Aorta (tissue), 5 donors: ENCODE measurements at regions not wholly inside any gene's neighbourhood (a gene's known extent, or its start where the extent isn't known, plus 50 kb on each side); places are given as distances from the start of the nearest gene placed in this dataset.

Source experiments
- ATAC-seq: fragments of 200-7000 bp; cut with Tn5 transposase; one replicate; pipeline ENCODE4 v1.9.1; 2022; ENCODE audit warnings: moderate library complexity; ENCODE audit not compliant: low FRiP score
- DNase-seq, 2 donors: peaks; one replicate each; pipeline ENCODE4 v3.0.0-alpha.2; 2020
- H3K27ac ChIP-seq, 2 donors: one replicate each; pipeline ENCODE4 v1.5.1; 2013; ENCODE audit warnings: low read length in 2 of 2, mild to moderate bottlenecking in 2 of 2, moderate library complexity in 2 of 2, control low read depth in 1 of 2, inconsistent platforms in 1 of 2, low read depth in 1 of 2
- H3K27me3 ChIP-seq, 2 donors: one replicate each; pipeline ENCODE4 v1.6.1; 2013; ENCODE audit warnings: control low read depth in 1 of 2, low read length in 1 of 2, mild to moderate bottlenecking in 1 of 2, moderate library complexity in 1 of 2; ENCODE audit not compliant: insufficient read depth in 2 of 2, control insufficient read depth in 1 of 2
- H3K36me3 ChIP-seq, 2 donors: one replicate each; pipeline ENCODE4 v1.6.1; 2013; ENCODE audit warnings: control low read depth in 1 of 2, low read length in 1 of 2, mild to moderate bottlenecking in 1 of 2; ENCODE audit not compliant: insufficient read depth in 2 of 2, control insufficient read depth in 1 of 2
- H3K4me1 ChIP-seq, 2 donors: one replicate each; pipeline ENCODE4 v1.6.1; 2013; ENCODE audit warnings: low read length in 2 of 2, control low read depth in 1 of 2, mild to moderate bottlenecking in 1 of 2, moderate library complexity in 1 of 2; ENCODE audit not compliant: insufficient read depth in 2 of 2, control insufficient read depth in 1 of 2
- H3K4me3 ChIP-seq, 2 donors: one replicate each; pipeline ENCODE4 v1.5.1; 2013; ENCODE audit warnings: low read length in 2 of 2, control low read depth in 1 of 2, mild to moderate bottlenecking in 1 of 2
- H3K9me3 ChIP-seq: one replicate; pipeline ENCODE4 v1.6.1; 2013; ENCODE audit warnings: mild to moderate bottlenecking, low read length; ENCODE audit not compliant: control insufficient read depth
- WGBS, 2 donors: extraction: QIAGEN DNeasy Blood & Tissue Kit; methylation state at CpG; one replicate each; pipeline ENCODE4 v1.1.7; 2013; 5-methylcytosine and 5-hydroxymethylcytosine counted together
- intact Hi-C, 2 donors: fragments of 100-400 bp; cut with DNase I; formaldehyde crosslinking; loops; one replicate each; pipeline versions ENCODE4 v1.14.2 to v1.15.0; 2022
- donor health status: healthy with polysubstance abuse.
- donor health status: Bipolar disorder and iron deficiency.
- donor health status: DM: no; HTN: no; CAD: no.
- donor health status: DM: no; HTN: no; CAD: no.
- donor health status: DM: yes; HTN: yes; CAD: no.

DNA sequence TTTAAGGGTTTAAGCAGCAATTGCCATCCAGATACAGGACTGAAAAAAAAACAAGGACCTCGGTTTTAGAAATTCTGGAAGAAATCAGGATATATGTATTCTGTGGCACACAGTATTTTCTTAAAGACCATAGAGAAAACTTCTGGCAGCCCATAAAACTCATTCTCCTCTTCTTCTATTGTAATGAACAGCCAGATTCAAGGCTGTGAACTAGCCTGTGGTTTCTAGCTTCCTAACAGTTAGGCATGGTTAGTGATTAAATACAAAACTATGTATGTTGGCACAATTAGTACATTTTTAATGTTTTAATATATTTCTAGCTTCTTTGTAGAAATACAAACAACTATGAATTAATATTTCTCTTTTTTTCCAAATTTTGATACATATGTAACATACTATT lies 555.7 kb downstream of the DSC3 start:
- intact Hi-C loops: no loop called here
- Histone ChIP-seq H3K36me3 (no peaks in the 10 kb centered on the region), H3K4me1 (no peaks in the 10 kb centered on the region), H3K27me3 (no peaks in the 10 kb centered on the region), H3K9me3 (no peaks in the 10 kb centered on the region), H3K4me3 (no peak overlapping the region), H3K27ac (no peak overlapping the region)
- 3 to 6% methylated on average over 1 of the region's 1 CpG for WGBS, 2 donors
- DNase-seq: no peak
- ATAC-seq: no peak

DNA sequence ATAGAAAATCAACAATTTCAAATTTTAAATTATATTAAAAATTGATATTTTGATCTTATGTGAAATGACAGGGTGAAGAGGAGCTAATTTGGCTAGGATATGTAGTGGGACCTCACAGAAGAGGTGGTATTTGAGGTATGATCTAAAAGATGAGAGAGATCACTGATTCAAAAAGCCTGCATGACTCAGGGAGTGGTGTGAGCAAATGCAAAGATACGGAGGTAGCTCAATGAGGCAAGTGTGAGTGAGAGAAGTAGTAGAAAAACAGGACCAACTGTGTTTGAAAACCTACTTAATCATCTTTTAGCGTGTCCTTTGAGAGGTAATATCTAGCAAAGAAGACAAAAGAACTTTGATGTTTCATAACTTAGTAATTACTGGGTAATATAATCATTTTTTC lies 557.5 kb downstream of the DSC3 start:
- DNase-seq (no peak), ATAC-seq (no peak)
- Histone ChIP-seq H3K36me3 (no peaks in the 10 kb centered on the region), H3K27me3 (no peaks in the 10 kb centered on the region), H3K4me3 (no peak overlapping the region), H3K4me1 (no peaks in the 10 kb centered on the region), H3K27ac (no peak overlapping the region), H3K9me3 (no peaks in the 10 kb centered on the region)
- intact Hi-C loops: no loop called here
- WGBS, 2 donors: 80 to 88% methylated on average over 2 of the region's 2 CpGs

DNA sequence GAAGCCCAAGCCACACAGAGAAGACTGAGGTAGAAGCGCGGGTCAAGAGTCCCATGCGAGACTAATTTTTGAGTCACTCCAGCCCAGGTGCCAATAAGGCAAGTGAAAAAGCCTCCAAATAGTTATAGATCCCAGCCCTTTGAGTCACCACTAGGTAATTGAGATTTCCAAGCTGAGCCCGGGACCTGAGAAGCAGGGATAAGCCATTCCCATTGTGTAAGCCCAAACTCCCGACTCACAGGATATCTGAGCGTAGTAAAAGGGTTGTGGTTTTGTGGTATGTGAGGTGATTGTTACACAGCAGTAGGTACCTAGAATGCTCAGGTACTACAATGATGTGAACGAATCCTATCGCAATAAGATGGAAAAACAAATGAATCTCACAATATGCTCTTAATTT lies 560.7 kb downstream of the DSC3 start:
- H3K4me1 ChIP-seq: no peaks in the 10 kb centered on the region
- DNase-seq: no peak
- H3K4me3 ChIP-seq: no peak overlapping the region
- intact Hi-C loops: no loop called here
- WGBS, 2 donors: 82 to 92% methylated on average over 8 of the region's 8 CpGs
- H3K27ac ChIP-seq: no peak overlapping the region
- H3K9me3 ChIP-seq: no peaks in the 10 kb centered on the region
- no peak for ATAC-seq
- no peaks in the 10 kb centered on the region for H3K27me3 ChIP-seq
- no peaks in the 10 kb centered on the region for H3K36me3 ChIP-seq

DNA sequence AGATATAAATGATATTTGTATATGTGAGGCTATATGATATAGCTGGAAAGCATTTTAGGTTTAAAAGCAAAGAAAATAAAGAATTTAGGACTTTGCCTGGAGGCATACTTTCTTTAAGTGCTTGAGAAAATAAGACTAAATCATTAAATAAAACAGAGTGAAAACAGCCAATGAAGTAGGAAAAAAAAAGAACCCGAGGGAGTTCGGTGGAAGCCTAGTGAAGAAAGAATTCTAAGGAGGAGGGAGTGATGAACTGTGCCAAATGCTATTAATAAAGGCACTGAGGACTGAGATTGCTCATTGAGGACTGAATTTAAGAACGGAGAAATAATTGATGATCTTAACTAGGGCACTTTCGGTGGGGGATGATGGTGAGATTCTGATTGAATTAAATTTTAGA lies 573.5 kb downstream of the DSC3 start:
- intact Hi-C loops: no loop called here
- H3K4me1 ChIP-seq: no peaks in the 10 kb centered on the region
- 5 to 8% methylated on average over 4 of the region's 4 CpGs for WGBS, 2 donors
- DNase-seq: no peak
- H3K27ac ChIP-seq: no peak overlapping the region
- no peak overlapping the region for H3K4me3 ChIP-seq
- ATAC-seq: no peak
- H3K27me3 ChIP-seq: no peaks in the 10 kb centered on the region
- no peaks in the 10 kb centered on the region for H3K36me3 ChIP-seq
- no peaks in the 10 kb centered on the region for H3K9me3 ChIP-seq

DNA sequence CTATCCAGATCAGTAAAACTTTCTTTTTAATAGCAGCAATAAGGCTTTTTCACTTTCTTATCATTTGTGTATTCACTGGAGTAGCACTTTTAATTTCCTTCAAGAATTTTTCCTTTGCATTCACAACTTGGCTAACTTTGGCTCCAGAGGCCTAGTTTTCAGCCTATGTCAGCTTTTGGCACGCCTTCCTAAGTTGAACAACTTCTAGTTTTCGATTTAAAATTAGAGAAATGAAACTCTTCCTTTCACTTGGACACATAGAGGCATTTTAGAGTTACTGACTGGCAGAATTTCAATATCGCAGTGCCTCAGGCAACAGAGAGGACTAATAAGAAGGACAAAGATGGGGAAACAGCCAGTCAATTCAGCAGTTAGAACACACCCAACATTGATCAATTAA lies 577.4 kb downstream of the DSC3 start:
- Histone ChIP-seq H3K27ac (no peak overlapping the region), H3K4me3 (no peak overlapping the region), H3K36me3 (no peaks in the 10 kb centered on the region), H3K27me3 (no peaks in the 10 kb centered on the region), H3K4me1 (no peaks in the 10 kb centered on the region), H3K9me3 (no peaks in the 10 kb centered on the region)
- 44 to 45% methylated on average over 3 of the region's 3 CpGs for WGBS, 2 donors
- intact Hi-C loops: no loop called here
- DNase-seq (no peak), ATAC-seq (no peak)

DNA sequence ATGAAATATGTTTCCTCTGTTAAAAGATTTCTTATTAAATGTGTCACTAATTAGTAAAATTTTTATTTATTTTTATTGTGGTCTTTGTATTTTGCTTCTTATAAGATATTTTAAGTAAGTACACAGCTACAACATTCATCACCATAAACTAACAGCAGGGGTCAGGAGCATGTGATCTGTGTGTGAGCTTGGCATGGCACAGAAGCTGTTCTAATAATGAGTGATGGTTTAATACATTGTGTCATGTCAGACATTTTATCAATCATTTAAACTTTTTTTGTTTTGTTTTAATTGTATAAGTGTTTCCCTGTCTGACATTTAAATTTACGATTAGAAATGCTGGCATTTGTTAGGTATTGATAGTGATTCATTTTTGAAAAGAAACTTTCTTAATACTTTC lies 585.4 kb downstream of the DSC3 start:
- WGBS, 2 donors: 65 to 75% methylated on average over 1 of the region's 1 CpG
- no peak for ATAC-seq

DNA sequence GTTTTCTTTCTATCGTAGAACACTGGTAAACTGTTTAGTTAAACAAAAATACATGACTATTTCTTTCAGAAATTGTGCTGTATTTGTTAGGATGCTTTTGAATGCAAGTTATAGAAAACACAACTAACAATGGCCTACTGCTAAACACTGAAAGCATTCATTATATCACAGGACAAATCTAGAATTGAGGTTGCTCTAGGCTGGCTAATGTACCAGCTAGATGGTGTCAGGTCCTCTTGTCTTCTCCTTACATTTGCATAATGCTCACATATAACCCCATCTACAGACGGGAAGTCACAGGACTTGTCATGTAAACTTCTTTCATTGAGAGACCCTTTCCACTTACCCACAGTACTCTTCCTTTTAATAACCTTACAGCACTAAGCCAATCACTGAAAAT lies 586.8 kb downstream of the DSC3 start:
- Histone ChIP-seq H3K4me1 (no peaks in the 10 kb centered on the region), H3K27me3 (no peaks in the 10 kb centered on the region), H3K9me3 (no peaks in the 10 kb centered on the region), H3K36me3 (no peaks in the 10 kb centered on the region), H3K4me3 (no peak overlapping the region), H3K27ac (no peak overlapping the region)
- DNase-seq (no peak), ATAC-seq (no peak)
- intact Hi-C loops: no loop called here
- WGBS, 2 donors: 86 to 91% methylated on average over 2 of the region's 2 CpGs

More for the DNA sequence above, 585.4 kb downstream of the DSC3 start:
- Histone ChIP-seq H3K36me3 (no peaks in the 10 kb centered on the region), H3K27ac (no peak overlapping the region), H3K9me3 (no peaks in the 10 kb centered on the region), H3K4me1 (no peaks in the 10 kb centered on the region), H3K27me3 (no peaks in the 10 kb centered on the region), H3K4me3 (no peak overlapping the region)
- DNase-seq: no peak
- intact Hi-C loops: no loop called here

DNA sequence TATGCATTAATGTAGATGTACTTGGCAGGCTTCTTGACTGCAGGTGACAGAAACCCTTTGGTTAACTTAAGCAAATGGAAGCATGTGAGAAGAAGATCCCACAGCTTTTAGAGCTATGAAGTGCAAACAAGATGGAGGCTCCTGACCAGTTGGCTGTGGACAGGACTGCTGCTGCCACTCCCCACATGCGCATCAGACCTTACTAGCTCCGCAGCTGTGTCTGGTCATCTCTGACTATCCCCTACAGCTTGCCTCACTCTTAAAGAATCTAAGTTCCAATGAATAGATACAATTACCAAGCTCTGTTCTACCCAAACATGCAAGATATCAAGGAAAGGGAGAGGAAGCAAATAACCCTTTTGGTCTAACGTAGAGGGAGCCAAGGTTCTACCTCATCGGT lies 587.6 kb downstream of the DSC3 start:
- Histone ChIP-seq H3K27ac (no peak overlapping the region), H3K27me3 (no peaks in the 10 kb centered on the region), H3K4me1 (no peaks in the 10 kb centered on the region), H3K4me3 (no peak overlapping the region), H3K9me3 (no peaks in the 10 kb centered on the region), H3K36me3 (no peaks in the 10 kb centered on the region)
- DNase-seq: no peak
- no peak for ATAC-seq
- intact Hi-C loops: no loop called here
- 94 to 95% methylated on average over 4 of the region's 4 CpGs for WGBS, 2 donors

DNA sequence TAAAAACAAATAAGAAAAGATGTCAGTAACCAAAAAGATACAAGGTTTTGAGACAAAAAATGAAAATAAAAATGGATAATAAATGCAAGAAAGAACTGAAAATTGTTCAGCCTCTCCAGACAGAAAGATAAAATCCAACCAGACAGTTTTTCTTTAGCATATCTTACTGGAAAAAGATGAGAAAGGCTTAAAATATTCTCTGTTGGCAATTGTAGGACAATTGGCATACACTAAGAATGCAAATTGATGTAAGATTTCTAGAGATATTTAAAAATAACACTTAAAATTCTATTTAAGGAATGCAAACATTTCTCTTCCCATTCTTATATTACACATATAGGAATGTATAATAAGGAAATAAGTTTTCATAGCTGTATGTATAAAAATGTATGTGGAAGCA lies 590.6 kb downstream of the DSC3 start:
- no peak for ATAC-seq

More for the DNA sequence above, 590.6 kb downstream of the DSC3 start:
- Histone ChIP-seq H3K4me1 (no peaks in the 10 kb centered on the region), H3K27me3 (no peaks in the 10 kb centered on the region), H3K4me3 (no peak overlapping the region), H3K9me3 (no peaks in the 10 kb centered on the region), H3K36me3 (no peaks in the 10 kb centered on the region), H3K27ac (no peak overlapping the region)
- no peak for DNase-seq
- intact Hi-C loops: no loop called here
